ENCODE measurements at regions not wholly inside any gene's neighbourhood (a gene's known extent, or its start where the extent isn't known, plus 50 kb on each side); places are given as distances from the start of the nearest gene placed in this dataset.

DNA sequence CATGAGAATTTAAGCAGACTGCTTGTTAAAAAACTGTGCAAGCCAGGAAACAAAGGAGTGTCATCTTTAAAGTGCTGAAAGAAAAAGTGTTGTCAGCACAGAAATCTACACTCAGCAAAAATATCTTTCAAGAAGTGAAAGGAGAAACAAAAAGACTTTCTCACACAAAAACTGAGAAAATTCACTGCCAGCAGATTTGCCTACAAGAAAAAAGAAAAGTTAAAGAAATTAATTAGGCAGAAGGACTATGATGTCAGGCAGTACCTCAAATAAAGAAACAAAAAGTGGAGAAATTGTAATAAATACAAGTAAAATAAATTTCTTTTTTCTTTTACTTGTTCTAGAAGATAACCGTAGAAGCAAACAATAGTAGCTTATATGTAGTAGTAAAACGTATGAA, 171.6 kb upstream of the CEP162 start:
- H3K36me3 ChIP-seq (ENCODE audit: insufficient read depth, low read length): no peaks in the 10 kb centered on the region
- H3K9ac ChIP-seq (ENCODE audit: insufficient read length): no peak overlapping the region
- H3K27ac ChIP-seq: no peak overlapping the region
- no peaks in the 10 kb centered on the region for H3K9me3 ChIP-seq (ENCODE audit: low read depth, low read length)
- TF ChIP-seq FOXP2 (optimal IDR thresholded peaks at IDR 0.05; ENCODE audit: control extremely low read depth, extremely low read length, insufficient read depth) (no peak), POLR2AphosphoS5 (IDR thresholded peaks at IDR 0.05; ENCODE audit: borderline replicate concordance, low read depth, low read length) (no peak), EZH2 (IDR thresholded peaks at IDR 0.05) (no peak)
- H3K4me3 ChIP-seq: no peak overlapping the region
- no peak for DNase-seq (ENCODE audit: low read depth, low spot score)

DNA sequence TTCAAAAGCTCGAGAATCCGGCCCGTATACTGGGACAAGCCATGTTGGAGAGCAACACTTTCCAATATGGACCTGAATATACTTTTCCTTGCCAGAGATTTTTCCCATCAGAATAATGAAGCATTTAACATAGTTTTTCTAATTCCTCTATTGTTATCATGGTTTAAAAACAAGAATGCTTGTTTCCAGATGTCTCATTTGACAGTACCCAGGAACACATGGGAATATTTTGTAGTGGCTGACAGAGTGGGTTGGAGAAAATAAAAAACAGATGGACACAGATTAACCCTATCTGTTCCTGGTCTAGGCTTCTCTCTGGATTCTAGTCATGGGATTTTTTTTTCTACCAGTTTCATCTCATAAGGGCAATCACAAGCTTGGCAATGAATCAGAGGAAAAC, 164.8 kb upstream of the CEP162 start:
- Histone ChIP-seq H3K9ac (ENCODE audit: insufficient read length) (no peak overlapping the region), H3K36me3 (ENCODE audit: insufficient read depth, low read length) (no peaks in the 10 kb centered on the region), H3K4me3 (no peak overlapping the region), H3K9me3 (ENCODE audit: low read depth, low read length) (no peaks in the 10 kb centered on the region), H3K27ac (no peak overlapping the region)
- no peak for TF ChIP-seq FOXP2 (optimal IDR thresholded peaks at IDR 0.05; ENCODE audit: control extremely low read depth, extremely low read length, insufficient read depth)
- no peak for TF ChIP-seq EZH2 (IDR thresholded peaks at IDR 0.05)
- TF ChIP-seq POLR2AphosphoS5 (IDR thresholded peaks at IDR 0.05; ENCODE audit: borderline replicate concordance, low read depth, low read length): no peak
- DNase-seq (ENCODE audit: low read depth, low spot score): no peak

DNA sequence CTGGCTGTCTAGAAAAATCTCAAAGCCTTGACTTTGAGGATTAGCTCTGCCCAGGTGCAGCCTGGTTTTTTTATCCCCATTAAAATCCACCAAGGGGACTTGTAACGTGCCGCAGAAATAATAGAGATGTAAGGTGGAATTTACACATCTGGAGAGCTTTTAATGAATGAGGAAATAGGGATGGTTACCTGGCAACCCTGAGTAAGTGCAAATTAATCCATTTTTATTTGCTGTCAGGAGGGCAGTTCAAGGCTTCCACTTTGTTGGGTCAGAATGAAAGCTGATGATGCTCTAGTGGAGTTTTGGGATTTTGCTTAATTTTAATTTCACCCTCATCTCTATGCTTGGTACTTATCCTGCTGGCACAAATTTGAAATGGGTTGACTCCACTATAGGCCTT, 163.4 kb upstream of the CEP162 start:
- H3K27ac ChIP-seq: no peak overlapping the region
- TF ChIP-seq FOXP2 (optimal IDR thresholded peaks at IDR 0.05; ENCODE audit: control extremely low read depth, extremely low read length, insufficient read depth): no peak
- no peak for TF ChIP-seq EZH2 (IDR thresholded peaks at IDR 0.05)
- no peaks in the 10 kb centered on the region for H3K36me3 ChIP-seq (ENCODE audit: insufficient read depth, low read length)
- H3K9ac ChIP-seq (ENCODE audit: insufficient read length): no peak overlapping the region
- no peak for DNase-seq (ENCODE audit: low read depth, low spot score)
- H3K4me3 ChIP-seq: no peak overlapping the region
- no peaks in the 10 kb centered on the region for H3K9me3 ChIP-seq (ENCODE audit: low read depth, low read length)

DNA sequence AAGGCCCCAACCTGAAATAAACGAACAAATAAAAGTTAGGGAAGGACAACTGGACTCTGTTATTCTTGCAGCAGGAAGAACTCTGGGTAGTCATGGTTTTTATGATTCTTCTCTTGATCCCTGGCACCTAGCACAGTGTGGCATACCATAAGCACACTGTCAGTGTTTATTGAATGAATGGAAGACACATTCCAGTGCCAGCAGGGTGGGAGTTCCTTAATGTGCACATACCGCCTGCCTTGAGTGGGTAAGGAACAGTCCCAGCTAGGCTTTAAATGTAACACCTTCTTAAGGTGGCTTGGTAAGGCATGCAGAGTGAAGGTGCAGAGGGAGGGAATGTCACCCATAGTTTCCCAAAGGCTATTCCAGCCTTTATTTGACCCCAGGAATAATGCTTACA, 162.9 kb upstream of the CEP162 start:
- Histone ChIP-seq H3K36me3 (ENCODE audit: insufficient read depth, low read length) (no peaks in the 10 kb centered on the region), H3K4me3 (no peak overlapping the region), H3K9ac (ENCODE audit: insufficient read length) (no peak overlapping the region), H3K27ac (no peak overlapping the region), H3K9me3 (ENCODE audit: low read depth, low read length) (no peaks in the 10 kb centered on the region)
- TF ChIP-seq POLR2AphosphoS5 (IDR thresholded peaks at IDR 0.05; ENCODE audit: borderline replicate concordance, low read depth, low read length): no peak
- no peak for TF ChIP-seq FOXP2 (optimal IDR thresholded peaks at IDR 0.05; ENCODE audit: control extremely low read depth, extremely low read length, insufficient read depth)
- TF ChIP-seq EZH2 (IDR thresholded peaks at IDR 0.05): no peak
- no peak for DNase-seq (ENCODE audit: low read depth, low spot score)

DNA sequence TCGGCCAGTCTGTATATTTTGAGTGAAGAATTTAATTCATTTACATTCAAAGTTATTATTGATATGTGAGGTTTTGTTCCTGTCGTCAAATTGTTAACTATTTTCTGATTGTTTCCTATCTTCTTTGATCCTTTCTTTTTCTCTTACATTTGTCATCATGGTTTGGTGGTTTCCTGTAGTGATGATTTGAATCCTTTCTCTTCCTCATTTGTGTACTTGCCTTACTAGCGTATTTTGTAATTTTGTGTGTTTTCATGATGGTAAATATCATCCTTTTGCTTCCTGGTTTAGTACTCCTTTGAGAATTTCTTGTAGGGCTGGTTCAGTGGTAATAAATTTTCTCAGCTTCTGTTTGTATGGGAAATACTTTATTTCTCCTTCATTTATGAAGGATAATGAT, 151.7 kb upstream of the CEP162 start:
- DNase-seq (ENCODE audit: low read depth, low spot score): no peak
- no peaks in the 10 kb centered on the region for H3K36me3 ChIP-seq (ENCODE audit: insufficient read depth, low read length)
- no peak overlapping the region for H3K4me3 ChIP-seq
- TF ChIP-seq FOXP2 (optimal IDR thresholded peaks at IDR 0.05; ENCODE audit: control extremely low read depth, extremely low read length, insufficient read depth) (no peak), EZH2 (IDR thresholded peaks at IDR 0.05) (no peak), POLR2AphosphoS5 (IDR thresholded peaks at IDR 0.05; ENCODE audit: borderline replicate concordance, low read depth, low read length) (no peak)
- no peak overlapping the region for H3K27ac ChIP-seq
- H3K9ac ChIP-seq (ENCODE audit: insufficient read length): no peak overlapping the region
- no peaks in the 10 kb centered on the region for H3K9me3 ChIP-seq (ENCODE audit: low read depth, low read length)

DNA sequence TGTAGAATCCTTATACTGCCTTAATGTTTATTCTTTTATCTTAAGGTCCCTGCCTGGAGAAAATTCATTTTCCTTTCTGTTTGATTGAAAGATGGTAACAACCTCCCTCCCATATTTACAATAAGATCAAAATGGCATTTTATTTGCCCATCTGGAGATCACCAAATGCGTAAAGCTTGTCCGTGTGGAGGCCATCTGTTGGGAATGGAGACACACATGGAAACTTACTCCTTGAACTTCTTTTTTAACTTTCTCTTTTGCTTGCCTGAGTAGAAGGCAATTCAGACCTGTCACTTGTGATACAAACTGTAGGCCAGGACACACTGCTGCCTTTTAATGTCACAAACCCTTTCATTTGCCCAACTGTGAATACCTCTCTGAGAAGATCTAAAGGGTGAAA, 144.8 kb upstream of the CEP162 start:
- no peak overlapping the region for H3K9ac ChIP-seq (ENCODE audit: insufficient read length)
- TF ChIP-seq EZH2 (IDR thresholded peaks at IDR 0.05) (no peak), FOXP2 (optimal IDR thresholded peaks at IDR 0.05; ENCODE audit: control extremely low read depth, extremely low read length, insufficient read depth) (no peak), POLR2AphosphoS5 (IDR thresholded peaks at IDR 0.05; ENCODE audit: borderline replicate concordance, low read depth, low read length) (no peak)
- no peak overlapping the region for H3K27ac ChIP-seq
- H3K9me3 ChIP-seq (ENCODE audit: low read depth, low read length): no peaks in the 10 kb centered on the region
- DNase-seq (ENCODE audit: low read depth, low spot score): no peak
- no peak overlapping the region for H3K4me3 ChIP-seq
- no peaks in the 10 kb centered on the region for H3K36me3 ChIP-seq (ENCODE audit: insufficient read depth, low read length)

DNA sequence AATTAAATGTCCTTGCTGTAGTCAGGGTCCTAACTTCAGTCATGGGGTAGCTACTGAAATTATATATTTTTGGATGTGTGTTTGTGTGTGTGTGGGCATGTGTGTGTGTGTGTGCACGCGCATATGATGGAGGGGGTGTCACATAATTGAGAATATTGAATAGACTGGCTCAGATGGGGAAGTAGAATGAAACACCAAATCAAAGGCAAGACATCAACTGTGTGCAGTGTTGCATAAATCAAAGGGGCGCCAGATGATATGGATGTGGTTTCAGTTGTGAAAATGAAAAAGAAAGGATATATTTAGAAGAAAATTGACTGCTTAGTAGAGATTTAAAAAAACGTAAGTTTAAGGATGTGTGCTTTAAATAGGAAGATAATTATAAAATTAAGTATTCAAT, 144.2 kb upstream of the CEP162 start:
- Histone ChIP-seq H3K27ac (no peak overlapping the region), H3K9me3 (ENCODE audit: low read depth, low read length) (no peaks in the 10 kb centered on the region), H3K36me3 (ENCODE audit: insufficient read depth, low read length) (no peaks in the 10 kb centered on the region), H3K4me3 (no peak overlapping the region), H3K9ac (ENCODE audit: insufficient read length) (no peak overlapping the region)
- DNase-seq (ENCODE audit: low read depth, low spot score): no peak
- TF ChIP-seq EZH2 (IDR thresholded peaks at IDR 0.05) (no peak), FOXP2 (optimal IDR thresholded peaks at IDR 0.05; ENCODE audit: control extremely low read depth, extremely low read length, insufficient read depth) (no peak), POLR2AphosphoS5 (IDR thresholded peaks at IDR 0.05; ENCODE audit: borderline replicate concordance, low read depth, low read length) (no peak)

DNA sequence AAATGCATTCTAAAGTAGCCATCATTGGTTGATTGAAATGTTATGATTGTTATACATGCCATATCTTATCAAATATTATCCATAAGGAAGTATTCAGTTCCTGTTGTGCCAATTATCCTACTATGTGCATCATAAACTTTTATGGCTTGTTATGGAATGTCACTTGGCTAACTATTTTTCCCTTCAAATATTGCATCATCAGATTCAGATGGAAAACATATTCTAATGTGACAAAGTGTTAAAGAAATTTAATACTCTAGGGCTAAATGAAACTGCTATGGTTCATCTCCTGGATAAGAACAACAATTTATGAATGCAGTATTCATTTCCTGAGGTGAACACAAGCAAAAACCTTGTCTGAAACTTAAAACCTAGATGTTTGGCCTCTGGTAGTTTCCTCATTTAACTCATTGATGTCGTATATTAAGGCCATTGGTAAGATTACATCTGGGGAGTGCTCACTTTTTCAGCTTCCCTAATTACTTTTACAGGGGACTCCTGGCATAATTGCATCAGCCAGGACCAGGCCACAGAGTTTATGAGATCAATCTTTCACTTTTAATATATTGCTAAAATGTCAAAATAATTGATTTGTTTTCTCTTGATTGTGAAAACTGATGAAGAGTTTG, 134.9 kb upstream of the CEP162 start:
- no peak for TF ChIP-seq EZH2 (IDR thresholded peaks at IDR 0.05)
- no peak for TF ChIP-seq POLR2AphosphoS5 (IDR thresholded peaks at IDR 0.05; ENCODE audit: borderline replicate concordance, low read depth, low read length)
- no peak for TF ChIP-seq FOXP2 (optimal IDR thresholded peaks at IDR 0.05; ENCODE audit: control extremely low read depth, extremely low read length, insufficient read depth)
- no peak overlapping the region for H3K9ac ChIP-seq (ENCODE audit: insufficient read length)
- H3K27ac ChIP-seq: no peak overlapping the region
- H3K36me3 ChIP-seq (ENCODE audit: insufficient read depth, low read length): no peaks in the 10 kb centered on the region
- no peak for DNase-seq (ENCODE audit: low read depth, low spot score)
- H3K4me3 ChIP-seq: no peak overlapping the region
- no peaks in the 10 kb centered on the region for H3K9me3 ChIP-seq (ENCODE audit: low read depth, low read length)

Measured in SK-N-MC (cell line).